HG03520 (cell line): ENCODE measurements at regions not wholly inside any gene's neighbourhood (a gene's known extent, or its start where the extent isn't known, plus 50 kb on each side); places are given as distances from the start of the nearest gene placed in this dataset.

ENCODE experiments used
- ATAC-seq: cut with Tn5 transposase; IDR thresholded peaks from one replicate; pipeline ENCODE4 v1.9.1; 2021; ENCODE audit warnings: mild to moderate bottlenecking, moderate library complexity; ENCODE audit not compliant: unreplicated experiment

- no peak for ATAC-seq
Observed at GRCh38 chr1:198031086-198031485, 113.9 kb downstream of the LHX9 start.

DNA sequence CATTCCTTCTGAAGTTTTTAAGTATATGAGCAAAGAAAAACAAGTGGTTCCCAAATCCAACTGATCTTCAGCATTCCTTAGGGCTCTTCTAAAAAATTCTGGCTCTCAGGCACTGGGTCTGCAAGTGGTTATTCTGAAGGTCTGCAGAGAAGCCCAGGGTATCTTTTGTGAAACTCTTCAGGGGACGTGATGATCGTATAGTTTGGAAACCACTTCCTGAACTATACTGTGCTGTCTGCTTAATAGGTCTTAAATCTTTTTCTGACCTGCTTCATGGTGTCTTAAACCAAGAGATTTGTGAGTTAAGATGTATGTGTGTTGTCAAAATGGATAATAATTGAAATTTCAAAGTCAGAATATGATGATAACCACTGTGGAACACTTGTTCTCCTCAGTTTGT lies 115.5 kb downstream of the LHX9 start:
- ATAC-seq: no peak

DNA sequence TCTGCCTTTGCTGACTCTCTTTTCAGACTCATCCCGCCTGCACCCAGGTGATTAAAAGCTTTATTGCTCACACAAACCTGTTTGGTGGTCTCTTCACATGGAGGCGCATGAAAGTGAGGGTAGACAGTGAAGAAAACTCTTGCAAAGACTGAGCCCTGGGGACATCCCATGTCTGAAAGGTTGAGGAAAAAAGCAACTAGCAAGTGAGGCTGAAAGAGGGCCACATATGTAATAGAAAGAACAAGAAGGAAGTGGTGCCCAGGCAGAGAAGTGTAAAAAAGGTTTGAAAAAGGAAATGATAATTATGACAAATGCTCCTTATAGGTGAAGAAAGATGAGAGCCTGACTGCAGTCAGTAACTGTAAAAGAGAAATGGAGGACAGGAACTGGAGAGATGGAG lies 115.9 kb upstream of the NEK7 start:
- ATAC-seq: no peak

GRCh38 chr1:198042168-198042567 lies 114.6 kb upstream of the NEK7 start:
- no peak for ATAC-seq

DNA sequence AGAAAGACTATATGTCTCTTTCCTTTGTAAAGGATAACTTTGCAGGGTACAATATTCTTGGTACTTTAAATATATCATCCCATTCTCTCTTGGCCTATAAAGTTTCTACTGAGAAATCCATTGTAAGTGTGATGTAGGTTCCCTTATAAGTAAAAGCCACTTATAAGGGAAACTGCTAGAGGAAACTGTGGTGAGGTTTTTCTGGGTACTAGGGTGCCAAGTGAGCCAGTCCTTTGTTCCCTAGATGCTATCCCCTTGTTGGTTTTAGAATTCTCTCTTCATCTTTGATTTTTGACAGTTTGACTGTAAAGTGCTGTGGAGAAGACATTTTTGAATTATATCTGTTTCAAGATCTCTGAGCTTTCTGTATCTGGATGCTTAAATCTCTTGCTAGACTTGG lies 108.9 kb upstream of the NEK7 start:
- ATAC-seq: no peak

DNA sequence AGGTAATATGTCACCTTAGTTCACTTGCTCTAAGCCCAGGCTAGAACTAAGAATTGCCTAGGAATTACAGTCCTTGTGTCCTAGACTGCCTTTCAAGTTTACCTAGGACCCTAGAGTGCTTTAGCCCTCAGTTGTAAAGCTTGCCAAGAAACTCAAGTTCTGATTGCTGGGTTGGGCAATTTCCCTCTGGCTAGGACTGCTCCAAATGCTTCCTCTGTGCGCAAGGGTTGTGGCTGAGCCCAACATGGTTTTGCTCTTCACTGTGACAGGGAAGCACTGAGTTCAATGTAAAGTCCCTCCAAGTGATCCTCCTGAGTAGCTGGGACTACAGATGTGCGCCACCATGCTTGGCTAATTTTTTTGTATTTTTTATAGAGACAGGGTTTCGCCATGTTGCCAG lies 102.3 kb upstream of the NEK7 start:
- ATAC-seq: no peak

- peak; percentile 73 for ATAC-seq
Observed at GRCh38 chr1:198056255-198056654, 100.5 kb upstream of the NEK7 start.

DNA sequence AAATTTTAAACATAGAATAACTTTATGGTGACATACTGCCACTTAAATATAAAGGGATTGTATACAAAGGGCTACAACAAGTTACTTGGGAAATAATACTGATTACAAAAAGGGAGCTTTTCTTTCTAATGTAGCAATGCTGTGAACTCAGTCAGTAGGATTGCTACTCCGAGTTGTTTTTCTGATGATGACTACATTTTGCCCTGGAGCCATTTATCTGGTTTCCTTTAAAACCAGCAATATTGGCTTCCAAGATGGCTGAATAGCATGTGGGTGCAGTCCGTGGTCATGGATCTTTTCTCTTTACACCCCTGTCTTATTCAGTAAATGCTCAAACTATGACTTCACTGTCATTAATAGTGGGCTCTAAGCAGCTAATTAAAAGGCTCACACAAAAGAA lies 92.6 kb upstream of the NEK7 start:
- no peak for ATAC-seq

DNA sequence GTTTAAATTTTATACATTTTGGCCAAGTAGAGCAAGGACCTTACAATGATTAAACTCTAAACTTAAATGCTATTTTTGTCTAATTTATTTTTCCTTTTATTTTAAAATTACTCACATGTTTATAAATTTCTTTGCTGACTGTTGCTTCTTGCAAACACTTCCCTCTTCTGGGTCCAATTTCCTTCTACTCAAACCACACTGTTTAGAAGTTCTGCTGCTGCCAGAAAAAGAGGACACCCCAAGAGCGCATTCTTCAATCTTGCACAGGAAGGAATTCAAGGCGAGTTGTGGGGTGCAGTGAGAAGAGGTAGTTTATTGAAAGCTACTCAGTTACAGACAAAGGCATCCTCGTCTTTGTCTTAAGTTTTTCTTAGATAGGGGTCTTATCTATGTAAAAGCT lies 88.5 kb upstream of the NEK7 start:
- ATAC-seq: no peak

DNA sequence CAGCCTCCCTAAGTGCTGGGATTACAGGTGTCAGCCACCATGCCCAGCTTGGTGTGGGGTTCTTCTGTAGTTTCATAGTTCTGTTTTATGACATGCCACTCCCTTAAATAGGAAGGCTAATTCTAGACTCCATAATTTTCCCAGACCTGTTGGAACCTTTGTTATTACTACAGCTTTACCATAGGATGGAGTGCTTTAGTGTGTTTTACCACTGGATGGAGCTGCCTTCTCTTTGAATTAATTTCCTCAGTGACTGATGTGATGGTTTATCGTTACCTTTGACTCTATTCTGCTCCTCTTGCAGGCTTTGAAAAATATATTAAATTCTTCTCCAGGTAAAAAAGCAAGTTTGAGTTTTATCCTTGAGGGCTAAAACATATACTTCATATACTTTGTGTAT lies 84.6 kb upstream of the NEK7 start:
- no peak for ATAC-seq

DNA sequence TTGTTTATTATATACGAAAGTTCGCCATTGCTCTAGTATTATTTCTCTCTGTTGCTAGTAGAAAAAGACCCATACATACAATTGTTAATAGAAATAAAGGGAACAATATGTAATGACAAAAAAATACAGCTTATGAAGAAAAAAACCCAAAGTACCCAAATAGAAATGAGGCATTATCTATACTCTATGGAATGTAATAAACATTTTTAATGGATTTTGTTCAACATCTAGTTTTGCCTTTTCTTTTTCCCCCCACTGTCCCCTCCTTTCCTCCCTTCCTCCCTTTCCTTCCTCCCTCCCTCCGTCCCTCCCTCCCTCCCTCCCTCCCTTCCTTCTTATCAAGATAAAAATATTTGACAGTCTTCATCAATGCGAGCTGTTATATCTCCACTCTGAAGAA lies 81.5 kb upstream of the NEK7 start:
- ATAC-seq: no peak

- ATAC-seq: no peak
Observed at GRCh38 chr1:198079432-198079951, 77.3 kb upstream of the NEK7 start.

DNA sequence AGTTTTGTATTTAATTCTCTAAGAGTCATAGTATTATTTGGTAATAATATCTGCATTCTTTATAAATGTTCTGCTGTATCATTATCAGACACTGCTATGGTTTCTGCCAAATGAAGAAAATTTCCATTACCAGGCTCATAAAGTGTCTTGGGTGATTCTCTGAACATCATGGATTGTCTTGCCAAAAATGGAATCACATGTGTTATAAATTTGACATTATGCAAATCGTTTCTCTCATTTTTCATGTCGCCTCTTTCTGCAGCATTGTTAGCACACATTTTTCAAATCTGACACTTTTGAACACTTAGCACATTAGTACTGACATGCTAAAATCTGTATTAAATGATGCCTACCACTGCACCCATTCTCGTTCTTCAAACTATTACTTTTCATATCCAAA lies 74.2 kb upstream of the NEK7 start:
- no peak for ATAC-seq

- ATAC-seq: no peak
Observed at GRCh38 chr1:198083549-198083948, 73.2 kb upstream of the NEK7 start.

DNA sequence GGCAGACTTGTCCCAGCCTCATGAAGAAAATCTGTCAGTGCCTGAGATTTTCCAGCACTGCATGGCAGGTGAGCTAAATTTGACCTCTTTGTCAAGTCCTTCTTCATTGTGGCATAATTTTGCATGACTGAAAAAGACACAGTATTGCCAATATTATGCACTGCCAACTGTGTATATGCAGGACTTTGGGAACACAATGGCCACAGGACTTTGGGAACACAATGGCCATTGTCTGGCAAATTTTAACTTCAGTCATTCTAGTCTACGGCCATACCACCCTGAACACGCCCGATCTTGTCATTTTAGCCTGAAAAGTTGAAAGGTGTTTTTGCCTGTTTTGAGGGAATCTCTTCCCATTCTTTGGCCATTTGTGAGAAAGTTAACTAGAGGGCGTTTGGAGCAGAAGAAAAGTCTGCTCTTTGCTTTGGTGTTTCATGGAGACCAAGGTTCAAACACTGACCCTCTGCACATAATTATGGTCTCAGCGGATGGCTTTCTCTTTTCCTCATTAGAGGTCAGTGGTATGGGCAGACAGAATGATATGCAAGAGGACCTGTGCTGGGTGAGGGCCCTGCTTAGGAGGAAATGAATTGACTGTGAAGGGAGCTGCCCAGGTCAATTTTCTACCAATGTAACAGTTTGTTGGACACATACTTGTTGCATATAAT lies 72.4 kb upstream of the NEK7 start:
- ATAC-seq: no peak

GRCh38 chr1:198086051-198086745 lies 70.6 kb upstream of the NEK7 start:
- ATAC-seq: no peak

DNA sequence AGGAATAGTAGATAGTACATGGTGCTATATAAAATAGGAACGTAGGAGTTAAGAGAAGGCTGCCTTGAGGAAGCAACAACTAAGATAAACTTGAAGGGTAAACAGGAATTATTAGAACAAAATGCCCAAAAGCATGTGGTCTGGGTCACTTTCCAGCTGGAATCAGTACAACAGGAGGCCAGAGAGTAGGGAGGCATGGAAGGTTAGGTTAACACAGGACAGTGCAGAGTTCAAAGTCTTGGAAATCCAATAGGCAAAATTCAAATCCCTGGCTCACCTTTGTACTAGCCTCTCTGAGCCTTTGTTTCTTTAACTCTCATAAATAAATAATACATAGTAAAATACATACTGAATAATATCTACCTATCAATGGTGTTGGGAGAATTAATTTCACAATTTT lies 69.0 kb upstream of the NEK7 start:
- no peak for ATAC-seq

DNA sequence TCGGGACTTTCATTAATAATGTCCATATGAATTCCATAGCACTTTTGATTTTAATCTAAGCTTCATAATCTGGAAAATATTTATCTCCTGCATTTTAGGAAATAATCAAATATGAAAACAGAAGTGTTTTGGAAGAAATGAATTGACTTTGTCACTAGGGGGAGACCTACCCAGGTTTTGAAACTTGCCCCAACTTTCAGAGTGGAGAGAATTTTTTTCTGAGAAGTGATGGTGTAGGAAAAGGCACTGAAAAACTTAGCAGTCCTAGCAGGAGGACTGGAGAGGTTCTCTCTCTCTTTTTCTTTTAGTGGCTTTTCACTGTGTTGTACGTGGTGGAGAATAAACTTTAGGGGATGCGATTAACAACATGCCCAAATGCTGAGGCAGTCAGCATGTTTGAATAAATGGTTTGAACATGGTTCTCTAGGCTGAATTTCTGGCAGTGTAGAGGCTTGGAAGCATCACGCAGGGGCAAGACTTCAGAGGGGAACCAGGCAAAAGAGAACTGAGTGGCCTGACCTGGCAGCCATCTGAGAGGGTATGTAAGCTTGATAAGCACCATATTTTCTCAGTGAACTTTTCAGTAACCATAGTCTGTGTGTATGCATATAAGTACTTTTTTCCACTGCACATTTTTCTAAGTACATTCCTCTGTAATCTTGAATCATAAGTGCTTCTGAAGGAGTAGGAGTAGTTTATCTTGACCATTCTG lies 68.3 kb upstream of the NEK7 start:
- no peak for ATAC-seq

DNA sequence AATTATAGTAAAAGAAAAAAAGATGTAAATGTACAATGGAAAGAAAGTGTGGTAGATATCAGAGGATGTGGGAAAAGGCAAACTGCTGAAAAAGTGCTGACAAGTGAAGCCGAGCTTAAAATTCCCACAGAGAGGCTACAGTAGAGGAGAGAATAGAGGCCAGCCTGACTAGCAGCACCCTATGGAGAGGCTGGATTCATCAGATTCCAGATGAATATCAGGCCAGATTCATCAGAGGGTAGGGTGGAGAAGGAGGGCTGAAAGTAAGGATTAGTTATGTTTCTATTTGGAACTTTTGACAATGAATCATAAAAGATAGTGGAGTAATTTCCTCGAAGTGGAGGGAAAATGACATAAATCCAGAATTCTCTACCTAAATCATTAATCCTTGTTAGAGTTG lies 60.4 kb upstream of the NEK7 start:
- no peak for ATAC-seq

DNA sequence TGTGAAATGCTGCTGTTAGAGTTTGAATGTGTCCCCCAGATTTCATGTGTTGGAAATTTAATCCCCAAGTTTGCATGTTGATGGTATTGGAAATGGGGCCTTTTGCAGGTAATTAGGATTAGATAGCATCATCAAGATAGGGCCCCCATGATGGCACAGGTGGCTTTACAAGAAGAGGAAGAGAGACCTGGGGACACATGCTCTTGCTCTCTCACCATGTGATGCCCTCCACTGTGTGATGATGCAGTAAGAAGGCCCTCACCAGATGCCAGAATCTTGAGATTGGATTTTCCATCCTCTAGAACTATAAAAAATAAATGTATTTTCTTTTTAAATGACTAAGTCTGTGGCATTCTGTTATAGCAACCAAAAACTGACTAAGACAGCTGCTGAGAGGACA lies 57.0 kb upstream of the NEK7 start:
- ATAC-seq: no peak

GRCh38 chr1:198101716-198102453 lies 54.9 kb upstream of the NEK7 start:
- no peak for ATAC-seq
